ENCODE measurements at regions not wholly inside any gene's neighbourhood (a gene's known extent, or its start where the extent isn't known, plus 50 kb on each side); places are given as distances from the start of the nearest gene placed in this dataset.

GRCh38 chr1:96366516-96366915 lies 355.1 kb upstream of the PTBP2 start:
- TF ChIP-seq EP300 (IDR thresholded peaks at IDR 0.05), result no peak
- no peak for TF ChIP-seq CTCF (IDR thresholded peaks at IDR 0.05)
- no peak for TF ChIP-seq POLR2A (IDR thresholded peaks at IDR 0.05)
- no peak for TF ChIP-seq POLR2AphosphoS5 (IDR thresholded peaks at IDR 0.05)
- H3K27me3 ChIP-seq, result no peaks in the 10 kb centered on the region
- DNase-seq, result no peak
- peaks cover 0 to 3% (median 0%) of the 10 kb centered on the region in 4 donors for H3K4me1 ChIP-seq
- no peak overlapping the region for H3K27ac ChIP-seq
- H3K36me3 ChIP-seq, result no peaks in the 10 kb centered on the region
- intact Hi-C loops (cut with DNase I), result no loop called here
- H3K4me3 ChIP-seq, result no peak overlapping the region
- 87 to 95% methylated on average over 2 of the region's 2 CpGs for WGBS, 2 donors
- H3K9me3 ChIP-seq, result no peaks in the 10 kb centered on the region

GRCh38 chr1:96367791-96368190 lies 353.8 kb upstream of the PTBP2 start:
- H3K27ac ChIP-seq, result no peak overlapping the region
- intact Hi-C loops (cut with DNase I), result no loop called here
- DNase-seq, result no peak
- no peak for TF ChIP-seq EP300 (IDR thresholded peaks at IDR 0.05)
- TF ChIP-seq CTCF (IDR thresholded peaks at IDR 0.05), result no peak
- TF ChIP-seq POLR2A (IDR thresholded peaks at IDR 0.05), result no peak
- no peak for TF ChIP-seq POLR2AphosphoS5 (IDR thresholded peaks at IDR 0.05)
- no peaks in the 10 kb centered on the region for H3K9me3 ChIP-seq
- H3K36me3 ChIP-seq, result no peaks in the 10 kb centered on the region
- 94% methylated on average over 2 of the region's 2 CpGs for WGBS, 2 donors
- H3K4me3 ChIP-seq, result no peak overlapping the region
- peaks cover 0 to 3% (median 0%) of the 10 kb centered on the region in 4 donors for H3K4me1 ChIP-seq
- H3K27me3 ChIP-seq, result no peaks in the 10 kb centered on the region

GRCh38 chr1:96370757-96371156 lies 350.8 kb upstream of the PTBP2 start:
- no peaks in the 10 kb centered on the region for H3K36me3 ChIP-seq
- intact Hi-C loops (cut with DNase I), result no loop called here
- no peak for DNase-seq
- no peaks in the 10 kb centered on the region for H3K9me3 ChIP-seq
- WGBS, 2 donors, result 59 to 85% methylated on average over 5 of the region's 5 CpGs
- no peak overlapping the region for H3K27ac ChIP-seq
- TF ChIP-seq CTCF (IDR thresholded peaks at IDR 0.05) (no peak), POLR2A (IDR thresholded peaks at IDR 0.05) (no peak)
- H3K27me3 ChIP-seq, result no peaks in the 10 kb centered on the region
- H3K4me1 ChIP-seq, result no peaks in the 10 kb centered on the region
- H3K4me3 ChIP-seq, result no peak overlapping the region

GRCh38 chr1:96372881-96373280 lies 348.7 kb upstream of the PTBP2 start:
- Histone ChIP-seq H3K4me1 (no peaks in the 10 kb centered on the region), H3K36me3 (no peaks in the 10 kb centered on the region), H3K9me3 (no peaks in the 10 kb centered on the region), H3K4me3 (no peak overlapping the region), H3K27me3 (no peaks in the 10 kb centered on the region), H3K27ac (no peak overlapping the region)
- TF ChIP-seq EP300 (IDR thresholded peaks at IDR 0.05) (no peak), POLR2AphosphoS5 (IDR thresholded peaks at IDR 0.05) (no peak), CTCF (IDR thresholded peaks at IDR 0.05) (no peak), POLR2A (IDR thresholded peaks at IDR 0.05) (no peak)
- no peak for DNase-seq
- intact Hi-C loops (cut with DNase I), result no loop called here
- 71 to 90% methylated on average over 1 of the region's 1 CpG for WGBS, 2 donors

- TF ChIP-seq CTCF (IDR thresholded peaks at IDR 0.05) (no peak), EP300 (IDR thresholded peaks at IDR 0.05) (no peak), POLR2A (IDR thresholded peaks at IDR 0.05) (no peak), POLR2AphosphoS5 (IDR thresholded peaks at IDR 0.05) (no peak)
- no peak for DNase-seq
- Histone ChIP-seq H3K4me1 (no peaks in the 10 kb centered on the region), H3K4me3 (no peak overlapping the region), H3K27ac (no peak overlapping the region), H3K36me3 (no peaks in the 10 kb centered on the region), H3K27me3 (no peaks in the 10 kb centered on the region), H3K9me3 (no peaks in the 10 kb centered on the region)
- intact Hi-C loops (cut with DNase I), result no loop called here
- WGBS, 2 donors, result 71 to 85% methylated on average over 1 of the region's 1 CpG
Measured at GRCh38 chr1:96374076-96374762, 347.4 kb upstream of the PTBP2 start.

All from sigmoid colon (tissue), 6 donors.